Fibroblast of lung (primary cell): ENCODE measurements at regions not wholly inside any gene's neighbourhood (a gene's known extent, or its start where the extent isn't known, plus 50 kb on each side); places are given as distances from the start of the nearest gene placed in this dataset.

Experiments used
- DNase-seq, 2 donors: peaks; one replicate each; pipeline versions ENCODE4 v3.0.0 to v3.0.0-alpha.2; 2010; ENCODE audit warnings: low read depth in 2 of 2
- H2AFZ ChIP-seq: 2 replicates; pipeline ENCODE4 v1.5.1; 2012; ENCODE audit warnings: low read length, control low read depth, inconsistent platforms
- H3K27ac ChIP-seq: 2 replicates; pipeline ENCODE4 v1.5.1; 2011; ENCODE audit warnings: low read length, control low read depth; ENCODE audit not compliant: insufficient read depth
- H3K27me3 ChIP-seq: 2 replicates; pipeline ENCODE4 v1.5.1; 2011; ENCODE audit warnings: mild to moderate bottlenecking, low read length; ENCODE audit not compliant: control insufficient read depth, insufficient read depth
- H3K36me3 ChIP-seq: 2 replicates; pipeline ENCODE4 v1.5.1; 2011; ENCODE audit warnings: low read length; ENCODE audit not compliant: control insufficient read depth, insufficient read depth
- H3K4me1 ChIP-seq: 2 replicates; pipeline ENCODE4 v1.5.1; 2011; ENCODE audit warnings: low read length; ENCODE audit not compliant: control insufficient read depth, insufficient read depth; ENCODE audit errors: extremely low read depth
- H3K4me2 ChIP-seq: 2 replicates; pipeline ENCODE4 v1.5.1; 2011; ENCODE audit warnings: low read length, control low read depth; ENCODE audit not compliant: insufficient read depth; ENCODE audit errors: extremely low read depth
- H3K4me3 ChIP-seq, 4 experiments: fragments of 200-600 bp in 1 of 4; sonication (generic) in 1 of 4; replicated peaks in 1 of 4; 2 replicates each; pipeline ENCODE4 v1.5.1; 2011 to 2016; ENCODE audit warnings: low read length in 4 of 4, low read depth in 3 of 4, mild to moderate bottlenecking in 3 of 4, control low read depth in 2 of 4, inconsistent platforms in 1 of 4, mixed read lengths in 1 of 4; ENCODE audit not compliant: insufficient read depth in 1 of 4; ENCODE audit errors: control extremely low read depth in 1 of 4
- H3K79me2 ChIP-seq: 2 replicates; pipeline ENCODE4 v1.5.1; 2012; ENCODE audit warnings: mild to moderate bottlenecking, low read length, inconsistent platforms; ENCODE audit not compliant: control insufficient read depth, insufficient read depth
- H3K9ac ChIP-seq: 2 replicates; pipeline ENCODE4 v1.5.1; 2011; ENCODE audit warnings: mild to moderate bottlenecking, low read length, control low read depth; ENCODE audit not compliant: insufficient read depth
- H3K9me3 ChIP-seq: 2 replicates; pipeline ENCODE4 v1.5.1; 2012; ENCODE audit warnings: low read depth, low read length; ENCODE audit not compliant: control insufficient read depth, insufficient read depth
- H4K20me1 ChIP-seq: 2 replicates; pipeline ENCODE4 v1.5.1; 2011; ENCODE audit warnings: low read length; ENCODE audit not compliant: control insufficient read depth, insufficient read depth; ENCODE audit errors: extremely low read depth
- EZH2 ChIP-seq: IDR thresholded peaks from 2 replicates; pipeline ENCODE4 v1.5.1; 2012; ENCODE audit warnings: low read length, control low read depth, mild to moderate bottlenecking; ENCODE audit errors: missing control alignments
- TF ChIP-seq, protein P1 (sequence below), 2 donors: IDR thresholded peaks in 1 of 2; conservative IDR thresholded peaks in 1 of 2; 1 replicate in 1 of 2; 2 replicates in 1 of 2; pipeline ENCODE4 v1.5.1; 2011 to 2012; ENCODE audit warnings: low read length in 2 of 2, control low read depth in 1 of 2, inconsistent platforms in 1 of 2, low read depth in 1 of 2, mild to moderate bottlenecking in 1 of 2

GRCh38 chr7:446289-446935, 73.2 kb downstream of the PDGFA start:
- H3K27me3 ChIP-seq, result peaks cover 3% of the 10 kb centered on the region
- no peaks in the 10 kb centered on the region for H3K9me3 ChIP-seq
- DNase-seq, result no peak
- no peak overlapping the region for H3K27ac ChIP-seq
- no peak overlapping the region for H3K4me2 ChIP-seq
- H3K79me2 ChIP-seq, result no peaks in the 10 kb centered on the region
- H3K9ac ChIP-seq, result no peak overlapping the region
- H2AFZ ChIP-seq, result no peak overlapping the region
- H3K4me3 ChIP-seq, result no peak overlapping the region
- no peak for TF ChIP-seq EZH2
- TF ChIP-seq, protein P1, sequence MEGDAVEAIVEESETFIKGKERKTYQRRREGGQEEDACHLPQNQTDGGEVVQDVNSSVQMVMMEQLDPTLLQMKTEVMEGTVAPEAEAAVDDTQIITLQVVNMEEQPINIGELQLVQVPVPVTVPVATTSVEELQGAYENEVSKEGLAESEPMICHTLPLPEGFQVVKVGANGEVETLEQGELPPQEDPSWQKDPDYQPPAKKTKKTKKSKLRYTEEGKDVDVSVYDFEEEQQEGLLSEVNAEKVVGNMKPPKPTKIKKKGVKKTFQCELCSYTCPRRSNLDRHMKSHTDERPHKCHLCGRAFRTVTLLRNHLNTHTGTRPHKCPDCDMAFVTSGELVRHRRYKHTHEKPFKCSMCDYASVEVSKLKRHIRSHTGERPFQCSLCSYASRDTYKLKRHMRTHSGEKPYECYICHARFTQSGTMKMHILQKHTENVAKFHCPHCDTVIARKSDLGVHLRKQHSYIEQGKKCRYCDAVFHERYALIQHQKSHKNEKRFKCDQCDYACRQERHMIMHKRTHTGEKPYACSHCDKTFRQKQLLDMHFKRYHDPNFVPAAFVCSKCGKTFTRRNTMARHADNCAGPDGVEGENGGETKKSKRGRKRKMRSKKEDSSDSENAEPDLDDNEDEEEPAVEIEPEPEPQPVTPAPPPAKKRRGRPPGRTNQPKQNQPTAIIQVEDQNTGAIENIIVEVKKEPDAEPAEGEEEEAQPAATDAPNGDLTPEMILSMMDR (conservative IDR thresholded peaks at IDR 0.05 in 1 of 2, IDR thresholded peaks at IDR 0.05 in 1 of 2; ENCODE audit: low read depth in 1 of 2, low read length in 2 of 2), result no peak
- H3K4me1 ChIP-seq, result no peaks in the 10 kb centered on the region
- no peaks in the 10 kb centered on the region for H3K36me3 ChIP-seq
- no peaks in the 10 kb centered on the region for H4K20me1 ChIP-seq
